K562 (cell line): ENCODE measurements at regions not wholly inside any gene's neighbourhood (a gene's known extent, or its start where the extent isn't known, plus 50 kb on each side); places are given as distances from the start of the nearest gene placed in this dataset.

Source experiments
- ATAC-seq: fragments of 200-7000 bp; cut with Tn5 transposase; 3 replicates; pipeline ENCODE4 v1.9.1; 2020; ENCODE audit warnings: moderate library complexity
- BruUV-seq: library from RNA; stranded (reverse); fragments of 400-500 nt; replicated peaks from 2 replicates; lab custom pipeline; 2021; lab: Mats Ljungman, UMichigan
- CTCF ChIA-PET: fragments of 300-600 bp; formaldehyde crosslinking; extraction: SDS; loops from one replicate; lab custom pipeline; 2021; ENCODE audit warnings: low intra/inter-chr PET ratio; lab: Yijun Ruan, JAX
- POLR2A ChIA-PET: fragments of 300-600, 350-650 bp; sonication (Branson Sonifier 250); formaldehyde crosslinking; extraction: SDS; loops from one replicate; lab custom pipeline; 2021; ENCODE audit warnings: antibody characterized with exemption, inconsistent platforms; lab: Yijun Ruan, JAX
- DNase-seq, 4 experiments: peaks; one replicate each; pipeline versions ENCODE4 v3.0.0 to v3.0.0-alpha.2; 2011 to 2018; ENCODE audit warnings: low spot score in 3 of 4, mixed read lengths in 3 of 4; ENCODE audit errors: extremely low read depth in 1 of 4
- FAIRE-seq: peaks from 2 replicates; lab custom pipeline; 2011; peaks lifted over from hg19 to GRCh38; lab: Jason Lieb, UNC
- H2AFZ ChIP-seq: 2 replicates; pipeline ENCODE4 v1.6.0; 2011; ENCODE audit warnings: low read depth, low read length, control low read depth, inconsistent platforms
- H3K27ac ChIP-seq: fragments of 200-600 bp; 3 replicates; pipeline ENCODE4 v1.8.0; 2011; ENCODE audit warnings: low read depth, mild to moderate bottlenecking, control low read depth, inconsistent platforms, low read length, moderate library complexity, mixed read lengths; ENCODE audit errors: extremely low read depth
- H3K27me3 ChIP-seq, 2 experiments: fragments of 300-600 bp in 1 of 2; 2 replicates in 1 of 2; 3 replicates in 1 of 2; pipeline versions ENCODE4 v1.6.0 to v1.8.0; 2011; ENCODE audit warnings: inconsistent platforms in 2 of 2, low read length in 2 of 2, mild to moderate bottlenecking in 1 of 2, mixed read lengths in 1 of 2, moderate library complexity in 1 of 2; ENCODE audit not compliant: control insufficient read depth in 2 of 2, insufficient read depth in 2 of 2
- H3K36me3 ChIP-seq: fragments of 300-600 bp; 3 replicates; pipeline ENCODE4 v1.8.0; 2011; ENCODE audit warnings: mild to moderate bottlenecking, low read length, inconsistent platforms; ENCODE audit not compliant: control insufficient read depth, insufficient read depth
- H3K4me1 ChIP-seq, 2 experiments: fragments of 200-600 bp in 1 of 2; replicated peaks in 1 of 2; 2 replicates in 1 of 2; 3 replicates in 1 of 2; pipeline versions ENCODE4 v1.5.1 to v1.8.0; 2011; ENCODE audit warnings: inconsistent platforms in 2 of 2, low read length in 2 of 2, mild to moderate bottlenecking in 1 of 2, mixed read lengths in 1 of 2, moderate library complexity in 1 of 2; ENCODE audit not compliant: control insufficient read depth in 2 of 2, insufficient read depth in 2 of 2
- H3K4me2 ChIP-seq: 2 replicates; pipeline ENCODE4 v1.6.1; 2011; ENCODE audit warnings: low read length, control low read depth, inconsistent platforms, mixed read lengths; ENCODE audit not compliant: insufficient read depth
- H3K4me3 ChIP-seq: fragments of 200-600 bp; sonication (generic), shearing (Covaris generic); 2 replicates; pipeline ENCODE4 v1.5.1; 2016; ENCODE audit warnings: control low read depth, inconsistent platforms
- H3K79me2 ChIP-seq: fragments of 200-600 bp; 3 replicates; pipeline ENCODE4 v1.8.0; 2011; ENCODE audit warnings: low read length, inconsistent platforms; ENCODE audit not compliant: control insufficient read depth, insufficient read depth
- H3K9ac ChIP-seq, 2 experiments: 2 replicates each; pipeline versions ENCODE4 v1.6.0 to v1.6.1; 2011; ENCODE audit warnings: low read depth in 2 of 2, low read length in 2 of 2, control low read depth in 1 of 2, inconsistent platforms in 1 of 2, mild to moderate bottlenecking in 1 of 2, mixed read lengths in 1 of 2; ENCODE audit not compliant: insufficient read depth in 1 of 2
- H3K9me1 ChIP-seq: one replicate; pipeline ENCODE4 v1.6.0; 2011; ENCODE audit warnings: inconsistent platforms, mild to moderate bottlenecking, low read length, moderate library complexity; ENCODE audit not compliant: control insufficient read depth, insufficient read depth
- H3K9me3 ChIP-seq: replicated peaks from 2 replicates; pipeline ENCODE4 v1.5.1; 2011; ENCODE audit warnings: low read depth, low read length, inconsistent platforms; ENCODE audit not compliant: control insufficient read depth, insufficient read depth
- H4K20me1 ChIP-seq: replicated peaks from 2 replicates; pipeline ENCODE4 v1.6.1; 2011; ENCODE audit warnings: low read length, inconsistent platforms, mixed read lengths; ENCODE audit not compliant: control insufficient read depth, insufficient read depth
- ARNT ChIP-seq, 2 experiments: fragments of 450-650 bp; IDR thresholded peaks; 2 replicates each; pipeline ENCODE4 v1.6.1; 2016; ENCODE audit warnings: mild to moderate bottlenecking in 1 of 2
- BRD4 ChIP-seq: fragments of 200-600 bp; sonication (generic); IDR thresholded peaks from 2 replicates; pipeline ENCODE4 v1.6.1; 2017; ENCODE audit warnings: inconsistent platforms
- HDAC3 ChIP-seq: fragments of 450-650 bp; IDR thresholded peaks from 2 replicates; pipeline ENCODE4 v1.6.1; 2018; ENCODE audit warnings: borderline replicate concordance, mild to moderate bottlenecking, moderate library complexity; ENCODE audit not compliant: partially characterized antibody
- POLR3G ChIP-seq: IDR thresholded peaks from 2 replicates; pipeline ENCODE4 v1.6.1; 2011; ENCODE audit not compliant: insufficient read length, insufficient replicate concordance; ENCODE audit errors: extremely low read depth
- POU5F1 ChIP-seq: fragments of 150-350 bp; IDR thresholded peaks from 2 replicates; pipeline ENCODE4 v1.6.1; 2014; ENCODE audit warnings: borderline replicate concordance, low read length, low read depth, mild to moderate bottlenecking; ENCODE audit not compliant: partially characterized antibody
- PTTG1 ChIP-seq: fragments of 450-650 bp; IDR thresholded peaks from 2 replicates; pipeline ENCODE4 v1.6.1; 2016; ENCODE audit warnings: low read depth, mild to moderate bottlenecking, missing genetic modification characterization, missing compliant biosample characterization
- SRSF3 ChIP-seq: fragments of 200-400 bp; formaldehyde crosslinking; IDR thresholded peaks from 2 replicates; pipeline ENCODE4 v1.6.1; 2016; ENCODE audit warnings: mild to moderate bottlenecking, low read length, moderate library complexity; ENCODE audit not compliant: insufficient read depth
- ZBED1 ChIP-seq: IDR thresholded peaks from 2 replicates; pipeline ENCODE4 v1.6.1; 2014
- ZBTB8A ChIP-seq: fragments of 450-650 bp; IDR thresholded peaks from 2 replicates; pipeline ENCODE4 v1.6.1; 2018; ENCODE audit warnings: mild to moderate bottlenecking, moderate library complexity; ENCODE audit not compliant: partially characterized antibody
- ZNF445 ChIP-seq: fragments of 250-450 bp; sonication (Bioruptor Pico); IDR thresholded peaks from 2 replicates; pipeline ENCODE4 v1.4.0; 2020; ENCODE audit warnings: low read depth, mild to moderate bottlenecking, moderate library complexity
- ZNF57 ChIP-seq: fragments of 450-650 bp; formaldehyde crosslinking; IDR thresholded peaks from 2 replicates; pipeline ENCODE4 v1.4.0; 2020; ENCODE audit warnings: mild to moderate bottlenecking, moderate library complexity
- ZNF586 ChIP-seq: fragments of 450-650 bp; formaldehyde crosslinking; conservative IDR thresholded peaks from 2 replicates; pipeline ENCODE4 v1.4.0; 2020; ENCODE audit warnings: mild to moderate bottlenecking, moderate library complexity
- WGBS: fragments of 100-300 bp; shearing (Covaris generic); methylation state at CpG from one replicate; pipeline ENCODE4 v1.1.6; 2016; ENCODE audit warnings: low coverage, mixed read lengths; ENCODE audit not compliant: insufficient coverage; ENCODE audit errors: missing lambda C conversion rate; 5-methylcytosine and 5-hydroxymethylcytosine counted together
- in situ Hi-C: fragments of 300-500 bp; cut with MboI; formaldehyde crosslinking; loops from 4 replicates; pipeline ENCODE4 v1.15.0; 2018; ENCODE audit warnings: inconsistent platforms, mixed read lengths
- intact Hi-C: fragments of 100-400 bp; cut with micrococcal nuclease; formaldehyde crosslinking; loops from 2 replicates; pipeline ENCODE4 v1.14.2; 2022
- TF ChIP-seq, protein P1 (sequence below): fragments of 250-450 bp; sonication (Bioruptor Pico); IDR thresholded peaks from 2 replicates; pipeline ENCODE4 v1.5.0; 2022; ENCODE audit warnings: mild to moderate bottlenecking
- TF ChIP-seq, protein P2 (sequence below): fragments of 450-650 bp; formaldehyde crosslinking; IDR thresholded peaks from 2 replicates; pipeline ENCODE4 v1.4.0; 2020; ENCODE audit warnings: mild to moderate bottlenecking, moderate library complexity
- TF ChIP-seq, protein P3 (sequence below), 2 experiments: IDR thresholded peaks; 2 replicates each; pipeline ENCODE4 v1.6.1; 2011; ENCODE audit warnings: borderline replicate concordance in 1 of 2, control low read depth in 1 of 2, low read depth in 1 of 2, low read length in 1 of 2, mild to moderate bottlenecking in 1 of 2, mixed read lengths in 1 of 2, moderate library complexity in 1 of 2; ENCODE audit not compliant: insufficient read depth in 1 of 2, insufficient read length in 1 of 2, poor library complexity in 1 of 2, severe bottlenecking in 1 of 2; ENCODE audit errors: extremely low read depth in 1 of 2
- TF ChIP-seq, protein P4 (sequence below): fragments of 250-450 bp; sonication (Bioruptor Pico); IDR thresholded peaks from 2 replicates; pipeline ENCODE4 v1.8.0; 2021; ENCODE audit warnings: moderate library complexity, mild to moderate bottlenecking, inconsistent platforms

DNA sequence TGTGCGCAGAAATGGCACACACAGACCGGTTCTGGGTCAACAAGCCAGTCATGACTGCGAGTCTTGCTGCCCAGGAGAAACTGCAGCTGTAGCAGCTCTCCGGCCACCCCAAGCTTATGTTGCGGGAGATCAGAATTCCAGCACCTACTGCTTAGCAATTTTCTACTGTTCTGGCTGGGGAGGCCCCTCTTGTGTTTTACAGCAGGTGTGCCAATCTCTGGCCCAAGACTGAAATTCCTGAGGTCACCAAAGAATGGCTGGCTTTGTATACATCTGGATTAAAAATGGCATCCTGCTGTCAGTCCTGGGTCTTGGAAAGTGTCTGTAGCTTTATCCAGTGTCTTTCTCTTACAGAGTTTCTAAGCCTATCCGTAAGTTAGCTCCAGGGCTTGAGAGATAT is 68.9 kb upstream of the TRAM1L1 start:
- POLR2A ChIA-PET = no interaction called here
- Histone ChIP-seq H2AFZ (no peak overlapping the region), H3K4me2 (no peak overlapping the region), H3K27ac (no peak overlapping the region), H3K9me3 (no peaks in the 10 kb centered on the region), H3K27me3 (no peaks in the 10 kb centered on the region), H4K20me1 (no peaks in the 10 kb centered on the region), H3K4me3 (no peak overlapping the region), H3K4me1 (no peaks in the 10 kb centered on the region), H3K9ac (no peak overlapping the region), H3K36me3 (no peaks in the 10 kb centered on the region), H3K9me1 (no peaks in the 10 kb centered on the region), H3K79me2 (no peaks in the 10 kb centered on the region)
- in situ Hi-C loops (no loop called here), intact Hi-C loops (no loop called here)
- no peak for DNase-seq
- ATAC-seq = no peak
- no TSS peak for BruUV-seq
- under 1% methylated on average over 6 of the region's 6 CpGs for WGBS
- FAIRE-seq = no peak
- CTCF ChIA-PET = no interaction called here
- TF ChIP-seq SRSF3 (no peak), ZNF586 (CRISPR knock-in tag) (no peak), ARNT (IDR thresholded peaks at IDR 0.05) (no peak), ZNF57 (CRISPR knock-in tag) (no peak), ZNF445 (CRISPR knock-in tag) (no peak), POU5F1 (no peak), ZBTB8A (no peak), HDAC3 (no peak), BRD4 (no peak), POLR3G (no peak), ZBED1 (no peak), PTTG1 (tag) (no peak)
- TF ChIP-seq, protein P1, sequence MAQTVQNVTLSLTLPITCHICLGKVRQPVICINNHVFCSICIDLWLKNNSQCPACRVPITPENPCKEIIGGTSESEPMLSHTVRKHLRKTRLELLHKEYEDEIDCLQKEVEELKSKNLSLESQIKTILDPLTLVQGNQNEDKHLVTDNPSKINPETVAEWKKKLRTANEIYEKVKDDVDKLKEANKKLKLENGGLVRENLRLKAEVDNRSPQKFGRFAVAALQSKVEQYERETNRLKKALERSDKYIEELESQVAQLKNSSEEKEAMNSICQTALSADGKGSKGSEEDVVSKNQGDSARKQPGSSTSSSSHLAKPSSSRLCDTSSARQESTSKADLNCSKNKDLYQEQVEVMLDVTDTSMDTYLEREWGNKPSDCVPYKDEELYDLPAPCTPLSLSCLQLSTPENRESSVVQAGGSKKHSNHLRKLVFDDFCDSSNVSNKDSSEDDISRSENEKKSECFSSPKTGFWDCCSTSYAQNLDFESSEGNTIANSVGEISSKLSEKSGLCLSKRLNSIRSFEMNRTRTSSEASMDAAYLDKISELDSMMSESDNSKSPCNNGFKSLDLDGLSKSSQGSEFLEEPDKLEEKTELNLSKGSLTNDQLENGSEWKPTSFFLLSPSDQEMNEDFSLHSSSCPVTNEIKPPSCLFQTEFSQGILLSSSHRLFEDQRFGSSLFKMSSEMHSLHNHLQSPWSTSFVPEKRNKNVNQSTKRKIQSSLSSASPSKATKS (CRISPR knock-in tag) = no peak
- TF ChIP-seq, protein P2, sequence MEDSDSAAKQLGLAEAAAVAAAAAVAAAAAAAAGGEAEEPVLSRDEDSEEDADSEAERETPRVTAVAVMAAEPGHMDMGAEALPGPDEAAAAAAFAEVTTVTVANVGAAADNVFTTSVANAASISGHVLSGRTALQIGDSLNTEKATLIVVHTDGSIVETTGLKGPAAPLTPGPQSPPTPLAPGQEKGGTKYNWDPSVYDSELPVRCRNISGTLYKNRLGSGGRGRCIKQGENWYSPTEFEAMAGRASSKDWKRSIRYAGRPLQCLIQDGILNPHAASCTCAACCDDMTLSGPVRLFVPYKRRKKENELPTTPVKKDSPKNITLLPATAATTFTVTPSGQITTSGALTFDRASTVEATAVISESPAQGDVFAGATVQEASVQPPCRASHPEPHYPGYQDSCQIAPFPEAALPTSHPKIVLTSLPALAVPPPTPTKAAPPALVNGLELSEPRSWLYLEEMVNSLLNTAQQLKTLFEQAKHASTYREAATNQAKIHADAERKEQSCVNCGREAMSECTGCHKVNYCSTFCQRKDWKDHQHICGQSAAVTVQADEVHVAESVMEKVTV (CRISPR knock-in tag) = no peak
- TF ChIP-seq, protein P3, sequence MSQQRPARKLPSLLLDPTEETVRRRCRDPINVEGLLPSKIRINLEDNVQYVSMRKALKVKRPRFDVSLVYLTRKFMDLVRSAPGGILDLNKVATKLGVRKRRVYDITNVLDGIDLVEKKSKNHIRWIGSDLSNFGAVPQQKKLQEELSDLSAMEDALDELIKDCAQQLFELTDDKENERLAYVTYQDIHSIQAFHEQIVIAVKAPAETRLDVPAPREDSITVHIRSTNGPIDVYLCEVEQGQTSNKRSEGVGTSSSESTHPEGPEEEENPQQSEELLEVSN (IDR thresholded peaks at IDR 0.05; ENCODE audit: borderline replicate concordance in 1 of 2, extremely low read depth in 1 of 2, insufficient read depth in 1 of 2, insufficient read length in 1 of 2, low read depth in 1 of 2, low read length in 1 of 2, poor library complexity in 1 of 2, severe bottlenecking in 1 of 2) = no peak
- TF ChIP-seq, protein P4, sequence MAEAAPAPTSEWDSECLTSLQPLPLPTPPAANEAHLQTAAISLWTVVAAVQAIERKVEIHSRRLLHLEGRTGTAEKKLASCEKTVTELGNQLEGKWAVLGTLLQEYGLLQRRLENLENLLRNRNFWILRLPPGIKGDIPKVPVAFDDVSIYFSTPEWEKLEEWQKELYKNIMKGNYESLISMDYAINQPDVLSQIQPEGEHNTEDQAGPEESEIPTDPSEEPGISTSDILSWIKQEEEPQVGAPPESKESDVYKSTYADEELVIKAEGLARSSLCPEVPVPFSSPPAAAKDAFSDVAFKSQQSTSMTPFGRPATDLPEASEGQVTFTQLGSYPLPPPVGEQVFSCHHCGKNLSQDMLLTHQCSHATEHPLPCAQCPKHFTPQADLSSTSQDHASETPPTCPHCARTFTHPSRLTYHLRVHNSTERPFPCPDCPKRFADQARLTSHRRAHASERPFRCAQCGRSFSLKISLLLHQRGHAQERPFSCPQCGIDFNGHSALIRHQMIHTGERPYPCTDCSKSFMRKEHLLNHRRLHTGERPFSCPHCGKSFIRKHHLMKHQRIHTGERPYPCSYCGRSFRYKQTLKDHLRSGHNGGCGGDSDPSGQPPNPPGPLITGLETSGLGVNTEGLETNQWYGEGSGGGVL (CRISPR knock-in tag) = no peak
